ENCODE measurements at regions not wholly inside any gene's neighbourhood (a gene's known extent, or its start where the extent isn't known, plus 50 kb on each side); places are given as distances from the start of the nearest gene placed in this dataset.

GRCh38 chr9:571741-572140 is 269.8 kb upstream of the DMRT1 start:
- no peak for TF ChIP-seq ZFX (IDR thresholded peaks at IDR 0.05)
- no peak for TF ChIP-seq CTCF (conservative IDR thresholded peaks at IDR 0.05)
- H3K27ac ChIP-seq = no peak overlapping the region

- no peak for TF ChIP-seq CTCF (conservative IDR thresholded peaks at IDR 0.05)
- no peak for TF ChIP-seq ZFX (IDR thresholded peaks at IDR 0.05)
- no peak overlapping the region for H3K27ac ChIP-seq
Measured at GRCh38 chr9:573691-574410, 267.6 kb upstream of the DMRT1 start.

- no peak overlapping the region for H3K27ac ChIP-seq
- TF ChIP-seq CTCF (conservative IDR thresholded peaks at IDR 0.05) (no peak), ZFX (IDR thresholded peaks at IDR 0.05) (no peak)
Measured at GRCh38 chr9:575139-575538, 266.4 kb upstream of the DMRT1 start.

GRCh38 chr9:580652-581342 is 260.7 kb upstream of the DMRT1 start:
- TF ChIP-seq CTCF (conservative IDR thresholded peaks at IDR 0.05) = no peak
- no peak for TF ChIP-seq ZFX (IDR thresholded peaks at IDR 0.05)
- no peak overlapping the region for H3K27ac ChIP-seq

- no peak overlapping the region for H3K27ac ChIP-seq
- TF ChIP-seq CTCF (conservative IDR thresholded peaks at IDR 0.05) = peak; percentile 88
- no peak for TF ChIP-seq ZFX (IDR thresholded peaks at IDR 0.05)
Measured at GRCh38 chr9:581673-582497, 259.6 kb upstream of the DMRT1 start.

- TF ChIP-seq CTCF (conservative IDR thresholded peaks at IDR 0.05) (no peak), ZFX (IDR thresholded peaks at IDR 0.05) (no peak)
- no peak overlapping the region for H3K27ac ChIP-seq
Measured at GRCh38 chr9:582775-583174, 258.7 kb upstream of the DMRT1 start.

- H3K27ac ChIP-seq = no peak overlapping the region
- TF ChIP-seq CTCF (conservative IDR thresholded peaks at IDR 0.05) (no peak), ZFX (IDR thresholded peaks at IDR 0.05) (no peak)
Measured at GRCh38 chr9:587527-587926, 254.0 kb upstream of the DMRT1 start.

All from C4-2B (cell line).